ENCODE measurements at regions not wholly inside any gene's neighbourhood (a gene's known extent, or its start where the extent isn't known, plus 50 kb on each side); places are given as distances from the start of the nearest gene placed in this dataset.

DNA sequence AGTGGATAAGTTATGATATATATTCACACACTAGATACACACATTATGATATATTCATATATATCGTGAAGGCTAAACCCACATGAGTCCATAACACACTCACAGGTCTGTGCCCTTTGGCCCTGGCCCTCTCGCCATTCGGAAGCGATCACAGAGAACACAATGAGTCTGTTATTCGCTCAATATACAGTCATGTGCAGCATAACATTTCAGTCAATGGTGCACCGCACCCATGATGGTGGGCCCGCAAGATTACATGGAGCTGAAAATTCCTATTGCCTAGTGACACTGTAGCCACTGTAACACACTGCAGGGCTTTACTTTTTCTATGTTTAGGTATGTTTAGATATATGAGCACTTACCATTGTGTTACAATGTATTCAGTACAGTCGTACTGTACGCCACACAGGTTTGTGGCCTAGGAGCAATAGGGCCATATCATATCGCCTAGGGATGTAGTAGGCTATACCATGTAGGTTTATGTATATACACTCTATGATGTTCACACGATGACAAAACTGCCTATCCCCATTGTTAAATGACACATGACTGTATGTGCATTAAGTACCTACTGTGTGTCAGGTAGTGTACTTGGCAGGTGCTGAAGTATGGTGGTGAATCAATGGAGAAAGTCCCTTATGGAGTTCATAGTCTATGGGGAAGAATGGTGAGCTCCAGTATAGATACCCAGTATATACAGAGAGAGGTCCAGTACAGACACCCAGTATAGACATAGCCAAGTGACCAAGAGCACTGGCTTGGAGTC is 198.8 kb upstream of the KLF14 start:
- DNase-seq: no peak

DNA sequence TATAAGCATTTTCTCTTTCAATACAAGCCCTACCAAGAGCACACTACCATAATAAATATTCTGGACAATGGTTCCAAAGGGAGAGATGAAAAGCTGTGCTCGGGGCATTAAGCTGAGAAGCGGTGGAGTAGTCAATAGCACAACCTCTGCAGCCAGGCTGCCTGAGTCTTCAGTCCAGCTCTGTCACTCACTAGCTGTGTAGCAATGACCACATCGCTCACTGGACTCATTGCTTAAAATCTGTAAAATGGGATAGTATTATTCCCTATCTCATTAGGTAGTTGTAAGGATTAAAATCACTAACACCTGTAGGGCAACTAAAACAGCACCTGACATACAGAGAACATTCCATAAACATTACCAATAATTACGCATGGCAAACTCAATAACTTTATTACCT is 199.9 kb upstream of the KLF14 start:
- DNase-seq: no peak

DNA sequence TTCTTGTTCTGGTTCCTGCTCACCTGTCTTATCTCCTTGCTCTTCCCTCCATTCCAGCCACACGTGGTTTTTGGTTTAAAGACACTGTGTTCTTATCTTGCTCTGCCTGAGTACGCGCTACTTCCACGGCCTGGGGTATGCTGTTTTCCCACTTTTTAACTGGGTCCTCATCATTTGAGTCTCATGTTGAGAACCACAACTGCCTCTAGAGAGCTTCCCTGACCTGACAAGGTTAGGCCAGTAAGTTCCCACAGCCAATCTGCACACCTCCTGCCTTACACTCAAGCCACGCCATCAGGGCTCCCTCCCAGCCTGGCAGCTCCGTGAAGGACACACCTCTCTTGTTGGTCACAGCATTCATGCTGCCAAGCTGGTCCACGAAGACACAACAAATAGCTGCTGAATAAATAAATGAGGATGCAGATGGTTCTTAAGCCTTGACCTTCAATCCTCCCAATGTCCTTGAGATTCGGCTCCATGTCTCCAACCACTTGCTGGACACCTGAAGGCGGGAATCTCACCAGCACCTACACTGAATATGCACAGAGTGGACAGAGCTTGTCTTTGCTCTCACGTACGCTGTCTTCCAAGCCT is 201.7 kb upstream of the KLF14 start:
- no peak for DNase-seq

DNA sequence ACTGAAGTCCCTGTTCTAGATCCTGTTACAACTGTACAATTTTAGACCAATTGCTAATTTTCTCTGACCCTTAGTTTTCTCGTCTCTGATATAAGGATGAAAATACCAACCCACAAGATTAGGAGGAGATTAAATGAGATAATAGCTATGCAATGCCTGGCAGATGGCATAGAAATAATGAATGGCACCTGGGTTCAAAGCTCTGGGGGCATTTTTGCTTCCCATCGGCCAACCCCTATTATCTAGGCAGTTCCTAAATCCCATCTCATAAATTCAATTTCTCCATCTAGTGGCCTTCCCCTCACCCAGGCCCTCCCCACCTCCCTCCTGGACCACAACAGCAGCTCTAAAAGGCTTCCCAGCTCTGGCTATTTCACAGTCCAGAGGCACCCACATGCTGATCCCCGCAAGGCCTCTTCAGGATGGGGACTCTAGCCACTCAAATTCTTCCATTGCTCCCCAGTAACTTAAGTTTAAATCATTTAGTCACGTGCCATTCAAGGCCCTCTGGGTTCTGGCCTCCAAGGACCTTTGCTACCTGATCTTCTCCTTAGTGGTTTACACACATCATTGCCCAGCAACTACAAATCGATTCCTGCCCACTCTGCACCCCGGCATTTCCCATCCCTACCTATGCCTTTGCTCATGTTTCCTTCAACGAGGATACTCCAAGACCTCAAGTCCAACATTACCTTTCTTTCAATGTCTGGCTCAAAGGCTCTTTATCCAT is 202.4 kb upstream of the KLF14 start:
- no peak for DNase-seq

DNA sequence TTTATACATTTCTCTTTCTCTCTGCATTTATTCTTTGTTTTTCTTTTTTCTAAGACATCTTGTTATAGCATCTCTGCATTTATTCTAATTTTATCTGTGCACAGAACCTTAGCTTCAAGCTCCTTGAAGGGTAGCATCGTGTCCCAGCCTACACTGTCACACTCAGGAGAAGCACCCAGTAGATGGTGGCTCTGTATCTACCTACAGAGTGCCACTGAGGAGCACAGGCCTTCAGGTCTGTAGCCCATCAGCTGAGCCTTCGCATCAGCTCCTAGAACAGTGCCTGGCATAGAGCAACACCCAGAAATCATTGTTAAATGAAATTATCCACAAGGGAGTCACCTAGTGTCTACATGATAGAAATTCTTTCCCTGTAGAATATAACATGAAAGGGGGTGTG is 203.0 kb upstream of the KLF14 start:
- DNase-seq: no peak

DNA sequence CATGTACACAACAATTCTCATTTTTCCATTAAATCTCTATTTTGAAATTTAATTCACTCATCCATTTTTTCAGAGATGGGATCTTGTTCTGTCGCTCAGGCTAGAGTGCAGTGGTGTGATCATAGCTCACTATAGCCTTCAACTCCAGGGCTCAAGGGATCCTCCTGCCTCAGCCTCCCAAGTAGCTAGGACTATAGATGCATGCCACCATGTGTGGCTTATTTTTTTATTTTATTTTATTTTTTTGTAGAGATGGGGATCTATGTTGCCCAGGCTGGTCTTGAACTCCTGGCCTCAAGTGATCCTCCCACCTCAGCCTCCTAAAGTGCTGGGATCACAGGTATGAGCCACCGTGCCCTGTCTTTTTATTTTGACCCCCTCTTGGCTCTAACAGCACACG is 203.8 kb upstream of the KLF14 start:
- DNase-seq: no peak

DNA sequence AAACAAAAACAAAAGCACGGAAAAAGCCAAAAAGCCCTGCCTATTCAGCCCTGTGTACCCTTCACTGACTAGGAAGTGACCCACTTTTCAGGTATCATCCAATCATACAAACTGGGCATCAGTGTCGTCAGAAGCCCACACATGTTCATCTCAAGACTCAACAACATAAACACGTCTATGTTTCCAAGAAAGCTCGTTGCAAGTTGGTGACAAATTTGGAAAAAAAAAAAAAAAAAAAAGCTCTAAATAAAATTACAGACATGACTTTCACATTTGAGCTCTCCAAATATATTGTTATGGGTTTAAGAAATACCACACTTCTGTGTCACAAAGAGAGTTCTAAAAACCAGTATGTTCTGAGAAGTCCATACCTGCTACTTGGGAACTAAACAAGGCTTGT is 204.7 kb upstream of the KLF14 start:
- DNase-seq: no peak

DNA sequence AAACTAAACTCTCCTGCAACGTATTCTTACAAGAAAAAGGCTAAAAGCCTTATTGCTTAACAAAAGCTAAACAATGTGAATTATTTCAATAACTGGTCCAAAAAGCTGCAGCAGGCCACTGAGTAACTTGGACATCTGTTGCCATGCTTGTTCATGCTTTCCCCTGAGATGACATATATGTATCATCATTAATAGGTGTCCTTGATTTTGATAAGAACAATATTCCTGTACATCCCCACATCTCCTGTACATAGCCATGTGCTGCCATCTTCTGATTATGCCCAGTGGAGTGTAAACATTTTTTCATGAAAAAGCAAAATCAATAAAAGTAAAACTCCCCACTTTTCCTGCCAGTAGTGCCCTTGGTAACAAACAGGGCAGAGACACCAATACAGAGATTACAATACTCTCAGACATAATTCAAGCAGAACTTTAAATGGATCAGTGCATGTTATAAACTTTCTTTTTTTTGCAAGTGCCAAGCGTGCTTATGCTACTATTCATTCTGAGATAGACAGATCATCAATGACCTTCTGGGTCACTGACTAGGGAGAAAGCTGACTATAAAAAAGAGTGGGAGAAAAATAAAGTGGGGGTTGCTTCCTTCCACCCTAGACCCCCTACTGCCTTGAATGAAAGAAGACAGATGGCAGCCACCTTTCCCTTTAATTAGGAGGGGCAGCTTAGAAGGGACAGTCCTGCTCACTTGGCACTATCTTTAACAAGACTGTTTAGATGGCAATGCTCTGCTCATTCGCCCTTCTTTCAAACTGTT is 205.5 kb upstream of the KLF14 start:
- DNase-seq: no peak

DNA sequence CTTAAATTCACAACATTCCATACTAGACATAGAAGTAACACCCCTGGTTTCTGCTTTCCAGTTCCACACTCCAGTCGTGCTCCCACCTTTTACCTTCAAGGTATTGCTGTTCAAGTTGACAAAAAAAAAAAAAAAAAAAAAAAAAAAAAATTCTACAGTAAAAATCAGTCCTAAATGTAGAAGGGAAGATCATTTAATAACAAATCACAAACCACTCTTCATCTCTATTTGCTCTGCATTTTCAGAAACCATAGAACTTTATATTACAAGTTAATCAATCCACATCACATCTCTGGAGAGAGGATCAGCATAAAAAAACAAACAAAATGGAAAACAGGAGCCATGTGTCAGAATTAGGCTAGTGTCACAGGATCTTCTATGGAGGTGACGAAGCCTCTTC is 206.3 kb upstream of the KLF14 start:
- DNase-seq: no peak

DNA sequence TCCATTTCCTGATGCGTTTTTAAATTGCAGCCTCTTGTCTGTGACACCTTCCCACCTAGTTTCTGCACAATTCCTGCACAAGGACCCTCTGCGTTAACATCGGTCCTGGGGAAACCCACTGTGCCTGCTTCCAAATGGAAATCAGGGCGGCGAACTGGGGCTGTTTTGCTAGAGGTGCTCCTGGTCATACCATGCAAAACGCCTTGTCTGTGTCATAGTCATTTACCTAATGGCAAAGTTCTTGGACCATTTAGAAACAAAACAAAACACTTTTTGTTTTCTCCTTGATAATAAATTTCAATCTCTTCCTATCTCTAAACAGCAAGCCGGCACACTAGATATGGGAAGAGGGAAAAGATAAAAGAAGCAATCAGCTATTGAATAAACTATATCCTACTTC is 206.9 kb upstream of the KLF14 start:
- DNase-seq: no peak

DNA sequence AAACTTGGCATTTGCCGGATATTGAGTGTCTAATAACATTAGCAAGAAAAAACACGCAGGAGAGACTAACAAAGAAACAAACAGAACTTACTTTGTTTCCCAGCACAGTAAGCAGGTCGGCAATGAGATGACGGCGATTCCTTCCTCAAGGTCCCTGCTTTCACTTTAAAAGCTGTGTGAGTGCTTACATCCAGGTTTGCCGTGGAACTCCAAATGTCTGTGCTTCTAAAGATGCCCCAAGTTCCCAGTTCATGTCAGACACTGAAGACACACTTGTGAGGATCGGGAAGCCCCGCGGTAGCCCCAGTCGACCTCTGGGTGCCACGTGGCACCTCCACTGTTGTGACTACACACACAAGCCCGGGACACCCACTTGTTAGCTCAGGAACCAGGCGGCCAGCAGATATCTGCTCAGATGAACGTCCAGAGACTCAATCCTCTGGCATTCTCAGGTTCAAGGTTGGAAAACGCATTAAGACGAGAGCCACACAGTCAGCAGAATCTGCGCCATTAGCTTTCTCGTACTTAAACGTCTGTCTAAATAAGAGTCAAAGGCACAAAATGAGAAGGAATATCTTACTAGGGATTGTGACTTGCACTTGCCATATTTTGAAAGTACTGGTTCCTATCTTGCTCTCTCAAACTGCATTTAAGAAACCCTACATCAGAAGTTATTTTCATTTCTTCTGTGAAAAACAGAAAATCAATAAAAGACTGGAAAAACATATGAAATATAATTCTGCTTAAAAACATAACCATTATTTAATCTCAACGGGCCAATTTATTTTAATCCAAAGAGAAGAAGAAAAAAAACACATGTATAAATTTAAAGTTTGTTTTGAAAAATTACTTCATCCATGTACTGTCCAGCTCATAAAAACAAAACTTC is 207.6 kb upstream of the KLF14 start:
- DNase-seq: no peak

DNA sequence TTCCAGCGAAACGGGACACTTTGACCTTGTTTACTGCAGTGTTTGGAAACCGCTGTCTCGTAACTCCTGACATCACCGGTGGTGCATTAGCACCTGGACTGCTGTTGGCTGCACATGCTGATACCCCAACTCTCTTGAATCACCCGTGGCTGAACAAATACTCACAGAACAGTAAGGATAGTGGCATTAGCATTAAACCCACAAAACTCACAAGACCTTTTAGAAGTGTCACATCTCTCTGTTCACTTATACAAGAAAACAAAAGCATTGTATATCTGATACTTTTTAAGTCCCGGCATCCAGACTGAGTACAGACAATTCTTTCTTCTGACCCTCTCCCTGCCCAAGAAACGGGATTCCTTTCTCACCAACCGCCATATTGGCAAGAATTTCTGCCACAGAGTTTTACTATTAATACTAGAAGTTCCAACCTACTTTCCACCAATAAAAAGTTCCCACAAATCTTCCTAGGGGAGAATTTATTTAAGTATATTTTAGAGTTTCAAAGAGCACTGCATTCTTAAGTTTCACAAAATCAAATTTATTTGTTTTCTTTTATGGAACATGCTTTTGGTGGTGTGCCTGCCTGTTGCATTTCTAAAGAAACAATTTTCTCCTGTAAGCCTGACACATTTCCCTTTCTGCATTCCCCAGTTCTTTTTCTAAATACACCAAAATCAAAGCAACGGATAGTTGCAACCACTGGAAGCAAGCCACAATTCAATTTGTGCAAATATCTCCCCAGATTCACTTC is 208.4 kb upstream of the KLF14 start:
- DNase-seq: no peak

DNA sequence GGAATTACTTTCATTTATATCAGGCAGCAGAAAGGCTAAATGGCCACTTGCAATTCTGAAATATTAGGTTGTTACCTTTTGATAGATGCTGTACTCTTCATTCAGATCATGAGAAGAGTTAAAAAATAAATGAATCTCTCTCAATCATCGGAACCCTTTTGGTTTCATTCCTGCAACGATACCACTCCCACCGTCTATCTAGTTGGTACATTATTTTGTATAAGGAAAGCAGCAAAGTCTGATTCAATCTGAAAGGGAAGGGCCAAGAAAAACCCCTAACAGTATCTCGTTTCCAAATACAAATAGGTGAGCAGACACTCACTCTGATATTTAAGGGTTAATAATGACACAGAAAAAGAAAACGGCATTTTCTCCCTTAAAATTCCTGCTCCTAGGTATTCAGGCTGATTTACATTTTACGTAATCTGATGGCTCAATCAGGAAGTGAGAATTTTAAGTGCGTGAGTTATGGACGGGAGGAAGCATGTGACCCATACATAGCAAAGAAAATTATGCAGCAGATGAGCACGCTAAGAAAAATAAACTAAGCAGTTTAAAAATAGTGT is 209.4 kb upstream of the KLF14 start:
- DNase-seq: no peak

DNA sequence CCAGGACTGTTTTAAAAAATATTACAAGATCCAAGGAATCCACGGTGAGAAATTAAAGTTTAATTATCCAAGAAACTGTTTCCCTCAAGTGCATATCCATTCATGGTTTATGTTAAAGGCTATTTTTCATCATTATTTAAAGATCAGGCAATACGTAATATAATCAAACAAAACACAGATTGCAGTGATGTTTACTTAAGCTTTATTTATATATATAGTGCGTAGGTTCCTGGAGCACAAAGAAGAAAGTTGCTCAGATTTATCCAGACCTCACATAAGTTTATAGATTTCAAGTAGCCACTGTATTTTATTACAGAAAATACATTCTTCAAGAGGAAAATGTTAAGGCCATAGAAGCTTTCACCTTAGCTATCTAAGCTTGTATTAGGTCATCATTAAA is 210.0 kb upstream of the KLF14 start:
- DNase-seq: no peak

DNA sequence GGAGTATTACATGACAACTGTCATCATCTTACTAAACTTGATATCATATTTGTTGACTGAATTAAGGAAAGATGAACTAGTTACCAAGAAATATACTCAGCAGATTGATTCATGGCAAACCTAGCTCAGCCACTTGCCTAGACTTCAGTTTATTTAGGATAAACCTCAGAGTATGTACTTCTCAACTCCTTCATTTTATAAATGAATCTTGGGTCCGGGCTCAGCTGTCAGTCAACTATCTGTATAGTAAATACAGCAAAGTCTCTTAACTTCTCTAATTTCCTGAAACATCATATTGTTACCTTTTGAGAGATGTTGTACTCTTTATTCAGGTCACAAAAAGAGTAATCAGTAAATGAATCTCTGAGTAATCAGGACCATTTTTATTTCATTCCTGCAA is 211.0 kb upstream of the KLF14 start:
- no peak for DNase-seq

DNA sequence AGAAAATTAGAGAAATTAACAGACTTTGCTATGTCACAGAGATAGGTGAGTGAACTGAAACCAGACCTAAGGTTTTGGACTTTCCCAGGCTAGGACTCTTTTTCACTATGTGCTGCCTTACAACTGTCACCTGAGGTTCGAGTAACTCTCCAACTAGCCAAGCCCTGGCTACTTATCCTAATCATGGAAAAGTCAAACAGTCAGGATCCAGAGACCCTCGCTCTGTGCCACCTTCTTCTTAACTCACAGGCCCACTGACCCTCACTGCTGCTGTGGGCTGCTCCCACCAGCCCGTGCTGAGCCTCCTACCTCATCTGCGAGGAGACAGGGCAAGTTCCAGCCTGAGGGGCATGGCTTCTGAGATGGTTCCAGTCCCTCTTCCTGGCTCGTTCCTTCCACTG is 211.4 kb upstream of the KLF14 start:
- no peak for DNase-seq

DNA sequence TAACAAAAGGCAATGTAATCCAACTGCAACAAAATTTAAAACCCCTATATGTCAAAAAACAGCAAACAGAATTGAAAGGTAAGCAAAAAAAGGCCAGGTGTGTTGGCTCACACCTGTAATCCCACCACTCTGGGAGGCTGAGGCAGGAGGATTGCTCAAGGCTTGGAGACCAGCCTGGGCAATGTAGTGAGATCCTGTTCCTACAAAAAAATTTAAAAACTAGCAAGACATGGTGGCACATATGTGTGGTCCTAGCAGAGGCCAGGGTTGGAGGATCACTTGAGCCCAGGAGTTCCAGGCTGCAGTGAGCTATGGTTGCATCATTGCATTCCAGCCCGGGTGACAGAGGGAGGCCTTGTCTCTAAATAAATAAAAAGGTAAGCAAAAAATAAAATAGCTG is 212.1 kb upstream of the KLF14 start:
- DNase-seq: no peak

DNA sequence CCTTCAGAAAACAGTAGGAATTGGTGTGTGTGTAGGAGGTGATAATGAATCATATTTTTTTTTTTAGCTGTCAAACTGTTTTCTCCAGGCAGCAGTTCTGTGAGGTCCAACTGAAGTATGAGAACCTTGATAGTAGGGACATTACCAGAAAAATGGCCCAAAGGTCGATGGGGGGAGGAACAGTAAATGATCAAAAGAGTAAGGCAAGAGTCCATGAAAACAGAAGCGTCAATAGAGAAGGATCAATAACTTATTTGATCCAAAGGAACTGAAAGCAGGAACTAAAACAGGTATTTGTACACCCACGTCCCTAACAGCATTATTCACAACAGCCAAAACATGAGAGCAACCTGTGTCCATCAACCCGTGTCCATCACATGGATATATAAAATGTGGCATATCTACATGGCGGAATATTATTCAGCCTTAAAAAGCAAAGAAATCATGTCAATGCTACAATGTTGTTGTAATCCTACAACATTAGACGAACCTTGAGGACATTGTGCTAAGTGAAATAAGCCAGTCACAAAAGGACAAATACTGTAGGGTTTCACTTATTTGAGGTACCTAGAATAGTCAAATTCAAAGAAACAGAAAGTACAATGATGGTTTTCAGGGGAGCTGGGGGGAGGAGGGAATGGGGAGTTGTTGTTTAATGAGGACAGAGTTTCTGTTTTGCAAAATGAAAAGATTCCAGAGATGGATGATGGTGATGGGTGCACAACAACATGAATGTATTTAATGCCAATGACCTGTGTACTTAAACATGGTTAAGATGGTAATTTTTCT is 214.0 kb upstream of the KLF14 start:
- DNase-seq: no peak

DNA sequence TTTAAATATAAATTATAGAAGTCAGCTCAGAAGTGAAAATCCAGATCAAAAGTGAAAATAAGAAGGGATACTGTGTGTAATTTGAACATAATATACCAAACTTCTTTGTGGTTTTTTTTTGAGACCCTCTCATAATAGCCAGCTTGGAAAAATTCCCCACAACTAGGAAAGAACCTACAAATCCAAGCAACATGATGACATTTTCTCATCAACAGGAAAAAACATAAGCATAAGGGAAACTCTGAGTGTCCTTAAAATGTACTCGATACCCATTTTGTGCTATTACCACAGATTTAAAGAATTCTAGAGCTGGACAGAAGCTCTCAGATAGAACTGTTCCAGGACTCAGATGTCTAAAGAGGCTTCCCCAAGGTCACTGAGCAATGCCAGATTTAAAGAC is 214.8 kb upstream of the KLF14 start:
- DNase-seq: no peak

DNA sequence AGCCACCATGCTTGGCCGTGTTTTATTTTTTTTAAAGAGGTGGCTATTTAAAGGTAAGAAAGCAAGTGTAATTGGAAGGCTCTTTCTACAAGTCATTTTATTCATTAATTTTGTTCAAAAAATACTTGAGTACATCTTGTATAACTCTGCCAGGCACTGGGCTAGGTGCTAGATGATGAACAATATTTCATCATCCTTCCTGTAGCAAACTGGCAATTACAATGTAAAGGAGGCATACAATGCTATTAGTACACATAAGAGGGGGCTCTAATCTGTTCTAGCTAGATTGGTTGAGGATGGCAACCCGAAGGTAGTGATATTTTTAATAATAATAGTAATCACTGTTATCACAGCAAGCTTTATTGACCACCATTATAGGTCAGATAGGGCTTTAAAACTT is 215.5 kb upstream of the KLF14 start:
- DNase-seq: no peak

DNA sequence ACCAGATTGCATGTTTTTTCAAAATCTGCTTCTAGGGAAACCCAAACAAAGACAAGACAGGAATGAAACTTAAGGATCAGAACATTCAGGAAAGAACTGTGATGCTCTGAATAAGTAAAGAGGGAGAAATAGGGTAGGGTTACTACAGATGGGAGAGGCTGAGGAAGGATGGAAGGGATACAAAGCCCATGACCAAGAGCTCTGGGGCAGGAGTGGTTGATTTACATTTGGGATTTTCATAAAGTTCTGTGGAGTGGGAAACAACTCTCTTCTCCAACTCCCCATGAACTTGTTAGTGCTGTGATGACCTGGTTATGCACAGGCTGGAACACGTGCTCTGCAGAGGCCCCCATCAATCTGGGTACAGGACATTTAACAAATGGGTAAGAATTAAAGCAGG is 216.0 kb upstream of the KLF14 start:
- no peak for DNase-seq

Measured in NK-92 treated with Interleukin-12 subunit alpha and Interleukin-12 subunit beta, amount 100 ng/mL, for 24 hours (cell line).